Stimulated activated naive CD8-positive, alpha-beta T cell treated with anti-CD3 and anti-CD28 coated beads, Interleukin-15, Interleukin-2, amounts not matched to agents 100 U/mL and 50 U/mL, for 24 hours (primary cell): ENCODE measurements at regions not wholly inside any gene's neighbourhood (a gene's known extent, or its start where the extent isn't known, plus 50 kb on each side); places are given as distances from the start of the nearest gene placed in this dataset.

Experiments used
- ATAC-seq: fragments of 150-1000 bp; cut with Tn5 transposase; one replicate; pipeline ENCODE4 v1.10.0; 2021
- DNase-seq: peaks from one replicate; pipeline ENCODE4 v3.0.0; 2021

- ATAC-seq, result no peak
- no peak for DNase-seq
Observed at GRCh38 chr3:180829409-180830405, 82.8 kb upstream of the FXR1 start.

GRCh38 chr3:180835501-180835900 is 77.0 kb upstream of the FXR1 start:
- ATAC-seq, result no peak
- DNase-seq, result no peak

- DNase-seq (no peak), ATAC-seq (no peak)
Observed at GRCh38 chr3:180836766-180837165, 75.7 kb upstream of the FXR1 start.

GRCh38 chr3:180854887-180855286 is 57.6 kb upstream of the FXR1 start:
- DNase-seq (no peak), ATAC-seq (no peak)

GRCh38 chr3:180855364-180855763 is 57.1 kb upstream of the FXR1 start:
- ATAC-seq, result no peak
- no peak for DNase-seq

- no peak for ATAC-seq
Observed at GRCh38 chr3:180855956-180856355, 56.5 kb upstream of the FXR1 start.

GRCh38 chr3:180860180-180860858 is 52.2 kb upstream of the FXR1 start:
- DNase-seq, result no peak
- ATAC-seq, result no peak

More at GRCh38 chr3:180855956-180856355, 56.5 kb upstream of the FXR1 start:
- DNase-seq, result no peak
